HG03135 (cell line): ENCODE measurements at regions not wholly inside any gene's neighbourhood (a gene's known extent, or its start where the extent isn't known, plus 50 kb on each side); places are given as distances from the start of the nearest gene placed in this dataset.
"Not testable (repeated sequence)": the region's sequence is repeated elsewhere in the genome, so short reads cannot be mapped to it uniquely, and the experiment has no call there.

ENCODE experiments used
- ATAC-seq: cut with Tn5 transposase; IDR thresholded peaks from one replicate; pipeline ENCODE4 v1.9.1; 2021; ENCODE audit warnings: mild to moderate bottlenecking, moderate library complexity; ENCODE audit not compliant: unreplicated experiment

GRCh38 chr6:141884850-141885249, 247.9 kb upstream of the GJE1 start:
- no peak for ATAC-seq

- ATAC-seq: no peak
Measured at GRCh38 chr6:141878686-141879085, 254.0 kb upstream of the GJE1 start.

- no peak for ATAC-seq
Measured at GRCh38 chr6:141877275-141877983, 255.3 kb upstream of the GJE1 start.

GRCh38 chr6:141874930-141875602, 257.7 kb upstream of the GJE1 start:
- no peak for ATAC-seq

GRCh38 chr6:141869509-141869908, 263.2 kb upstream of the GJE1 start:
- ATAC-seq: not testable (repeated sequence)

- no peak for ATAC-seq
Measured at GRCh38 chr6:141867767-141868166, 265.0 kb upstream of the GJE1 start.

- ATAC-seq: no peak
Measured at GRCh38 chr6:141866731-141867497, 265.8 kb upstream of the GJE1 start.

GRCh38 chr6:141851063-141851462, 281.7 kb upstream of the GJE1 start:
- no peak for ATAC-seq

GRCh38 chr6:141848029-141848890, 284.5 kb upstream of the GJE1 start:
- no peak for ATAC-seq

GRCh38 chr6:141846639-141847038, 286.1 kb upstream of the GJE1 start:
- ATAC-seq: no peak

- no peak for ATAC-seq
Measured at GRCh38 chr6:141843178-141843834, 289.4 kb upstream of the GJE1 start.

- ATAC-seq: no peak
Measured at GRCh38 chr6:141833001-141833655, 299.6 kb upstream of the GJE1 start.

- no peak for ATAC-seq
Measured at GRCh38 chr6:141830530-141830929, 302.2 kb upstream of the GJE1 start.

- no peak for ATAC-seq
Measured at GRCh38 chr6:141829566-141830360, 303.0 kb upstream of the GJE1 start.

- no peak for ATAC-seq
Measured at GRCh38 chr6:141824350-141824749, 308.4 kb upstream of the GJE1 start.

GRCh38 chr6:141815039-141815438, 317.7 kb upstream of the GJE1 start:
- not testable (repeated sequence) for ATAC-seq

GRCh38 chr6:141809901-141810300, 322.8 kb upstream of the GJE1 start:
- no peak for ATAC-seq

GRCh38 chr6:141808662-141809061, 324.1 kb upstream of the GJE1 start:
- no peak for ATAC-seq

- ATAC-seq: not testable (repeated sequence)
Measured at GRCh38 chr6:141800973-141801372, 331.8 kb upstream of the GJE1 start.
